ENCODE measurements at regions not wholly inside any gene's neighbourhood (a gene's known extent, or its start where the extent isn't known, plus 50 kb on each side); places are given as distances from the start of the nearest gene placed in this dataset.

DNA sequence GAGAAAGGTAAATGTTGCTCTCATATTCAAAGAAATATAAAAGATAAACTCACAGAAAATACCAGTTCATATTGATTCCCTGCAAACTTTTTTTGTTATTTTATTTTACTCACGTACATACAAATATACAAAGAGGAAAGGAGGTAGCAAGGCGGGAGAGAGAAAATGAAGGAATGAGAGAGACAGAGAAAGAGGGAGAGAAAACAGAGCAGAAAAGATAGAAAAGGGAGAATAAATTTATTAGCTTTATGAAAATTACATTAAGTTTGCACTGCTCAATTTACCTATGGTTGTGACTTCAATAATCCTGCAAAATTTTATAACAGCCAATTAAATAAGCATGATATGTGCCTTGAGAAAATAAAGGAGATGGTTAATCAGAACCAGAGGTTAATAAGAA, 274.7 kb upstream of the CITED2 start:
- intact Hi-C loops (cut with micrococcal nuclease), result no loop called here
- Mint-ChIP-seq H3K36me3 (ENCODE audit: low read depth) (no peaks in the 10 kb centered on the region), H3K9me3 (peaks cover 4% of the 10 kb centered on the region), H3K4me3 (no peak overlapping the region), H3K27me3 (no peaks in the 10 kb centered on the region), H3K4me1 (no peaks in the 10 kb centered on the region), H3K27ac (no peak overlapping the region)
- ATAC-seq (ENCODE audit: low read depth) (no peak), DNase-seq (no peak)
- TF ChIP-seq, protein P1, sequence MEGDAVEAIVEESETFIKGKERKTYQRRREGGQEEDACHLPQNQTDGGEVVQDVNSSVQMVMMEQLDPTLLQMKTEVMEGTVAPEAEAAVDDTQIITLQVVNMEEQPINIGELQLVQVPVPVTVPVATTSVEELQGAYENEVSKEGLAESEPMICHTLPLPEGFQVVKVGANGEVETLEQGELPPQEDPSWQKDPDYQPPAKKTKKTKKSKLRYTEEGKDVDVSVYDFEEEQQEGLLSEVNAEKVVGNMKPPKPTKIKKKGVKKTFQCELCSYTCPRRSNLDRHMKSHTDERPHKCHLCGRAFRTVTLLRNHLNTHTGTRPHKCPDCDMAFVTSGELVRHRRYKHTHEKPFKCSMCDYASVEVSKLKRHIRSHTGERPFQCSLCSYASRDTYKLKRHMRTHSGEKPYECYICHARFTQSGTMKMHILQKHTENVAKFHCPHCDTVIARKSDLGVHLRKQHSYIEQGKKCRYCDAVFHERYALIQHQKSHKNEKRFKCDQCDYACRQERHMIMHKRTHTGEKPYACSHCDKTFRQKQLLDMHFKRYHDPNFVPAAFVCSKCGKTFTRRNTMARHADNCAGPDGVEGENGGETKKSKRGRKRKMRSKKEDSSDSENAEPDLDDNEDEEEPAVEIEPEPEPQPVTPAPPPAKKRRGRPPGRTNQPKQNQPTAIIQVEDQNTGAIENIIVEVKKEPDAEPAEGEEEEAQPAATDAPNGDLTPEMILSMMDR (IDR thresholded peaks at IDR 0.05), result no peak
- POLR2A ChIA-PET, result no interaction called here
- CTCF ChIA-PET, result no interaction called here

DNA sequence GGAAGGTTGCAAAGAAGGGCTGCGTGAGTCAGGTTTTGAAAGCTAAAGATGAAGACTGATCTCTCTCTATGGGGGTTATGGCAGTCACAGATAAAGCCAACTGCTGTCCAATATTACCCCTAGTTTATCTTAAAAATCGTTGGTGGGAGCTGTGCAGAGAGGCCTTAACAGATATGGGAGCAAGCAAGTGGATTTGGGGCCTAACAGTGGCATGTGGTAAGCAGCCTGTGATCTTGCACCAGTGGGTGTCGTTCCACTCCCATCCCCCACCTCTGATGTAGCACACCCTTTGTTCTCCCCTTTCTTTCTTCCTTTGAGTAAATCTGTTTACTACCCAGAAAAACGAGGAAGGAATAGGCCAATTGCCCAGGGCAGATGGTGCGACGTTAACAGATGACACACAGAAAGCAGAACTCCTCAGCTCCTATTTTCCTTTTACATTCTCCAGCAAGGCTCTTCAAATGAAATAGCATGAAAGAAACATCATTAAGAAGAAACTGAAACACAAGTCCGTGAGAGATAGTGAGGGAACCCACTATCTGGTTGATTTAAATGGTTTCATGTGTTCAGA, 274.1 kb upstream of the CITED2 start:
- no peak overlapping the region for H3K27ac Mint-ChIP-seq
- CTCF ChIA-PET, result no interaction called here
- no peaks in the 10 kb centered on the region for H3K4me1 Mint-ChIP-seq
- H3K27me3 Mint-ChIP-seq, result no peaks in the 10 kb centered on the region
- TF ChIP-seq, protein P1 (IDR thresholded peaks at IDR 0.05), result no peak
- ATAC-seq (ENCODE audit: low read depth) (no peak), DNase-seq (no peak)
- H3K36me3 Mint-ChIP-seq (ENCODE audit: low read depth), result no peaks in the 10 kb centered on the region
- POLR2A ChIA-PET, result no interaction called here
- intact Hi-C loops (cut with micrococcal nuclease), result no loop called here
- no peak overlapping the region for H3K4me3 Mint-ChIP-seq
- H3K9me3 Mint-ChIP-seq, result peaks cover 4% of the 10 kb centered on the region

DNA sequence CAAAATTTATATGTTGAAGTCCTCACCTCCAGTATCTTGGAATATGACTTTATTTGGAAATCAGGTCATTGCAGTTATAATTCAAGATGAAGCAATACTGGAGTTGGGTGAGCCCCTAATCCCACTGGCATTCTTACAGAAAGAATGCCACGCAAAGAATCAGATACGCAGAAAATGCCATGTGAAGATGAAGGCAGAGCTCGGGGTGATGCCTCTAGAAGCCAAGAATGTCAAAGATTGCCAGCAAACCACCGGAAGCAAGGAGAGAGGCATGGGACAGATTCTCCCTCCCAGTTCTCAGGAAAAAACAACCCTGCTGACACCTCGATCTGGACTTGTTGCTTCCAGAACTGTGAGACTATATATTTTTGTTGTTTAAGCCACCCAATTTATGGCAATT, 273.4 kb upstream of the CITED2 start:
- Mint-ChIP-seq H3K9me3 (peaks cover 4% of the 10 kb centered on the region), H3K27ac (no peak overlapping the region), H3K4me1 (no peaks in the 10 kb centered on the region), H3K36me3 (ENCODE audit: low read depth) (no peaks in the 10 kb centered on the region), H3K27me3 (no peaks in the 10 kb centered on the region), H3K4me3 (no peak overlapping the region)
- no peak for ATAC-seq (ENCODE audit: low read depth)
- POLR2A ChIA-PET, result no interaction called here
- TF ChIP-seq, protein P1 (IDR thresholded peaks at IDR 0.05), result no peak
- CTCF ChIA-PET, result no interaction called here
- intact Hi-C loops (cut with micrococcal nuclease), result no loop called here
- no peak for DNase-seq

DNA sequence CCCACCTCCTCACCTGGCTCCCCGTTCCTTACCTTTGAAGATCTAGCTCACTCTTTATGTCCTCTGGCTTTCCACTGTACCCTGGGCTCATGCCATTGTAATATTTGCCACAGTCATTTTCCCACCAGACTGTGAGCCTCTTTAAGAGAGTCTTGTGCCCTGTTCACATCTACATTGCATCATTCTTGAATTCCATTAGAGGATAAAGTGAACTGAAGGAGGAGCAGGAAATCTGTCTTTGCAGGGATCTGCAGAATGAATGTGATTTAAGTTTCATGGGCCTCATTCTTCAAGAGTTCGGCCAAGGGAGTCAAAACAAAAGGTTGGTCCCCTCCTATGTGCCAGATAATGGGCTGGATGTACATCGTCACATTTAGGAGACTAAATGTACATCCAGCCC, 272.6 kb upstream of the CITED2 start:
- no peak overlapping the region for H3K4me3 Mint-ChIP-seq
- TF ChIP-seq, protein P1 (IDR thresholded peaks at IDR 0.05), result no peak
- no peaks in the 10 kb centered on the region for H3K4me1 Mint-ChIP-seq
- intact Hi-C loops (cut with micrococcal nuclease), result no loop called here
- H3K27me3 Mint-ChIP-seq, result no peaks in the 10 kb centered on the region
- no peak for ATAC-seq (ENCODE audit: low read depth)
- H3K9me3 Mint-ChIP-seq, result peaks cover 4% of the 10 kb centered on the region
- no peak overlapping the region for H3K27ac Mint-ChIP-seq
- CTCF ChIA-PET, result no interaction called here
- no peaks in the 10 kb centered on the region for H3K36me3 Mint-ChIP-seq (ENCODE audit: low read depth)
- no peak for DNase-seq
- POLR2A ChIA-PET, result no interaction called here

DNA sequence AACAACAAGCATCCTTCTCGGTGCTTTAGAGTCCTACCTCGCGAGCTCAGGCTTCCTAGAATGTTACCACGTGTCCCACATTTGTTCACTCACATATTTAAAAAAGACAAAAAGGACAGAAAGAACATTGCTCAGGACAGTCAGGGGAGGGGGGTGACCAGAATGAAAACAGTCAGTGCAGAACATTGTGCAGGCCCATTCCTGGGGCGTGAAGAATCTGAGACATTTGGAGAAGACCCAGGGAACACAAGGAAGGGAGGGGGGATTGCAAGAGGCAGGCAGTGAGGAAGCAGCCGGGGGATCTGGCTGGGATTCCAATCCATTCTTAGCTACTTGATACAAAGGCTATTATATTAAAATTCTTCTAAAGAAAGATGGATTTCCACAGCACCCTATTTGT, 270.4 kb upstream of the CITED2 start:
- DNase-seq, result no peak
- ATAC-seq (ENCODE audit: low read depth), result no peak
- H3K4me3 Mint-ChIP-seq, result no peak overlapping the region
- H3K9me3 Mint-ChIP-seq, result peaks cover 4% of the 10 kb centered on the region
- H3K27me3 Mint-ChIP-seq, result no peaks in the 10 kb centered on the region
- POLR2A ChIA-PET, result no interaction called here
- peaks cover 9% of the 10 kb centered on the region for H3K4me1 Mint-ChIP-seq
- TF ChIP-seq, protein P1 (IDR thresholded peaks at IDR 0.05), result no peak
- intact Hi-C loops (cut with micrococcal nuclease), result no loop called here
- H3K36me3 Mint-ChIP-seq (ENCODE audit: low read depth), result no peaks in the 10 kb centered on the region
- no peak overlapping the region for H3K27ac Mint-ChIP-seq
- CTCF ChIA-PET, result no interaction called here
